ENCODE measurements at regions not wholly inside any gene's neighbourhood (a gene's known extent, or its start where the extent isn't known, plus 50 kb on each side); places are given as distances from the start of the nearest gene placed in this dataset.
"Not testable (repeated sequence)": the region's sequence is repeated elsewhere in the genome, so short reads cannot be mapped to it uniquely, and the experiment has no call there.

- DNase-seq: no peak
These were observed 564.5 kb upstream of the CNTN5 start for GRCh38 chr11:98456308-98456680.

- no peak for DNase-seq
These were observed 525.7 kb upstream of the CNTN5 start for GRCh38 chr11:98495016-98495415.

- no peak for DNase-seq
These were observed 525.1 kb upstream of the CNTN5 start for GRCh38 chr11:98495601-98496000.

GRCh38 chr11:98507208-98507607, 513.5 kb upstream of the CNTN5 start:
- no peak for DNase-seq

DNA sequence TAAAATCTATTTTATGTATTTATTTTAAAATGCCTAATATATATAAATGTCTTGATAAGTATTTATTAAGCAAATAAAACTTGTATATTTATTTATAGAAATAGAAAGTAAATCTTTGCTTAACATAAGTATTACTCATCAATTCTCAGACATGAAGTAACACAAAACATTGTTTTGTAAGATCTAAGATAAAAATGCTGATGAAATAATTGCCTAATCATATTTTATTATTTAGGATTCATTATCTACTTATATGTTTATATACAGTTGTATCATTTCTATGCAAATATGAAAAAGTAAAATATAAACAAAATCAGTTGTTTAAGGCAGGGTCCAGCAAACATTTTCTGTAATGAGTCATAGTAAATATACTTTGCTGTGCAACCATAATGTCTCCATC, 507.8 kb upstream of the CNTN5 start:
- no peak for DNase-seq

DNA sequence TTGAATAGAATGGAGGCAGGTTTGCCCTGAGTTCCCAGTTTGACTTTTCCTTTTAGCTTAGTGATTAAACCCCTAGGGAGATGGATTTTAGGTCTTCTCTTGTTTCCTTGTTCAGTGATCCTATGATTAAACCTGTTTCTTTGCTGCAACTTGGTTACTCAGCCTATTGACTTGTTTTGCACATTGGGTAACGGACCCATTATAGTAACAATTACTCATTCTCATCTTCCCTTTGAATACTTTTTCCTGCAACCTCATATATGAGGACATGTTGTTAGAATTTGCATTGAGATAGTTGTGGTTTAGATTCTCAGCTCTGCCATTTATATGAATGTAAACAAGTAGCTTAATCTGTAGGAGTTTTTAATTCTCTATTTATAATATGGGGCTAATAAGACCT, 489.2 kb upstream of the CNTN5 start:
- no peak for DNase-seq

DNA sequence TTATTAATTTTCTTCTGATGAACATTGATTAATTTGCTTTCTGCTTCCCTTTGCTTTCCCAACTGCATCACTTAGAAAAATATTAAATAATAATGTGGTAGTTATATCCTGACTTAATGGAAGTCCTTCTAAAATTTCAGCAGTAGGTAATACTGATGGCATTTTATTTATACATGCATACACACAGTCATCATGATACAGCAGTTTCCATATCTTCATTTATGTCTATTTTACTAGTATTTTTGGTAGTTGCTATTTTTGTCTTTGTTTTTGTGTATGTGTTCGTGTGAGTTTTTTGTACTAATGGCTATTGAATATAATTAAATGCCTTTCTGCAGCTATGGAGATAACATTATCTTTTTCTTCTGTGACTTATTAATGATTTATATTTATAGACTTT, 484.7 kb upstream of the CNTN5 start:
- no peak for DNase-seq

DNA sequence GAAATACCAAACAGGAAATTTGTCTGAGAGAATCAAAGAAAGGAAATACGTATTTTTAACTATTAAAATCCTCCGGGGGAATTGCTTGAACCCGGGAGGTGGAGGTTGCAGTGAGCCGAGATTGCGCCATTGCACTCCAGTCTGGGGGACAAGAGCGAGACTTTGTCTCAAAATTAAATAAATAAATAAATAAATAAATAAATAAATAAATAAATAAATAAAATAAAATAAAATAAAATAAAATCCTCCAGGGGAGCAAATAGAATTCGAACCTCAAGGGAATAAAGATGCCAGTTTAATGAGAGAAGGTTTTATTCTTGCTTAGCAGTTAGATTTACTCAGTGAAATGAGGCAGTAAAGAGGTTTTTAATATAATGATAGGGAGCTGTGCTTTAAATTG, 482.4 kb upstream of the CNTN5 start:
- not testable (repeated sequence) for DNase-seq

- DNase-seq: no peak
These were observed 475.1 kb upstream of the CNTN5 start for GRCh38 chr11:98545544-98546175.

- DNase-seq: no peak
These were observed 471.2 kb upstream of the CNTN5 start for GRCh38 chr11:98549571-98549970.

DNA sequence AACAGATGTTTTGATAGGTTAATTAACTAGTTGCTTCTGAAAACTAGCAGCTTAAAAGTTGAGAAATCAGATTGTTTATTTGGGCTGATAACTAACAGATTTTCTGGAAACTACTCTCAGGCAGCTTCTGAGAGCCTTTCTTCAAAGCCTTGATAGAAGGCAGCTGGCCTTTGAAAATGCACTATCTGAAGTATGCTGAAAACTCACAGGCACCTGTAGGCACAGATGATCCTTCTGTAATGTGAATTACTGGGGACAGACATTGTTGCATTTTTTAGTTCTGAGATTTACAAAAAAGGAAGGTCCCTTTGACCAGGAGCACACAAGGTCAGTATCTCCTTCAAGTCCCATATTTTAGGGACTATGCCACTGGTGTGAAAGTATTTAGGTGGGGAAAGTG, 460.8 kb upstream of the CNTN5 start:
- no peak for DNase-seq

DNA sequence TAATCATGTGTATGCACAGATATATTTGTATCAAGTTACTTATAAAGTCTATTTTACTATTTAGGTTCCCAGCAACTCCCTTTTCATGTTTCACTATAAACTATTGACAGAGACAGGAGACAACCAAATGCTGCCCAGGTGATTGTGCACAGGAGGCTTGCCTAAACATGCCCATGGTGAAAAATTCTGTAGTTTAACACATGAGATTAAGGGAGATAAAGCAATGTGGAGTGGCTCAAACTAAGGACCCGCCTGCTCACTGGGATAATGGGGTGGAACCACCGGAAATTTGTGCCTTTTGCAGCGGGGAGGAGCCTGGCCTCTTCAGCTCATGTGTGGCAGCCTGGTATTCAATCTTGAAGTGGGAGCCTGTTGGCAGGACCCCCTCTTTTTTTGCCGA, 459.5 kb upstream of the CNTN5 start:
- DNase-seq: no peak

- DNase-seq: no peak
These were observed 458.8 kb upstream of the CNTN5 start for GRCh38 chr11:98561877-98562395.

DNA sequence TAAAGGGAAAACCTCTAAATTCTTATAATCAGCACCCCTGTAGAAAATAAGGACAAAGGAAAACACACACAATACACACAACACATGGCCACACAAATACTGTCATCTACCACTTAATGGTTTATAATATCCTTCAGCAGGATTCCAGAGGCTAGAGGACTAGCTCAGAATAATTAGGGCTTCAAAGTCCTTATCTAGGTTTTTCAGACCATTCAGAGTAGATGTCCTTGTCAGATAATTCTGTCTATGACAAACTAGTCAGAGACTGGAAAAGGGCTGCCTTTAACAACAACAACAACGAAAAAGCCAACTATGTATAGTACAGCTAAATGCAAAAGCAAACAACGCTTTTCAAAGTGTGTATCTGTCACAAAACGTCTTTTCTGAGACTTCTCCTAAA, 456.5 kb upstream of the CNTN5 start:
- peak; percentile 46 for DNase-seq

GRCh38 chr11:98564881-98565280, 455.9 kb upstream of the CNTN5 start:
- peak; percentile 77 for DNase-seq

DNA sequence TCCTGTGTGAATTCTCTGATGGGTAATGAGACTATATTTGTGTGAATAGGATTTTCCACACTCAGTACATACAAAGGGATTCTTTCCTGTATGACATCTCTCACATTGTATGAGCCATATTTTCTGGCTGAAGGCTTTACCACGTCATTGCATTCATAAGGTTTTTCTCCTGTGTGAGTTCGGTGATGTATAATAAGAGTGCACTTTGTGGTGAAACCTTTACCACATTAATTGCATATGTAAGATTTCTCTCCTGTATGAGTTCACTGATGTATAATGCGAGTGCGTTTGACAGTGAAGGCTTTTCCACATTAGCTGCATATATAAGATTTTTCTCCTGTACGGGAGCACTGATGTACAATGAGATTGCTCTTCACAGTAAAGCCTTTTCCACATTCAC, 455.4 kb upstream of the CNTN5 start:
- DNase-seq: no peak

GRCh38 chr11:98566978-98567377, 453.8 kb upstream of the CNTN5 start:
- no peak for DNase-seq

GRCh38 chr11:98568013-98568412, 452.7 kb upstream of the CNTN5 start:
- no peak for DNase-seq

GRCh38 chr11:98572941-98573340, 447.8 kb upstream of the CNTN5 start:
- DNase-seq: no peak

GRCh38 chr11:98587884-98588283, 432.9 kb upstream of the CNTN5 start:
- no peak for DNase-seq

DNA sequence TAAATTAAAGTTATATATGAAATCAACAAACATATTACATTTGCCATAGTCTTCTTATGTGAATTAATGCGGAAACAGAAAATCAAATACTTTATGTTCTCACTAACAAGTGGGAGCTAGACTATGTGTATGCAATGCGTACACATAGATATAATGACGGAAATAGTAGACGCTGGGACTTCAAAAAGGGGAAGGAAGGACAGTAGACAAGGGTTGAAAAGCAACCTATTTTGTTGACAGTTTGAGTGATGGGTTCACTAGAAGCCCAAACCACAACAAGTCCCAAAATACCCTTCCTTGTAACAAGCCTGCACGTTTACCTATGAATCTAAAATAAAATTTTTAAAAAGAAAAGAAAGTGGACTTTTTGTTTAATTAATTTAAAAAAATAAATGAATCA, 430.8 kb upstream of the CNTN5 start:
- no peak for DNase-seq

DNA sequence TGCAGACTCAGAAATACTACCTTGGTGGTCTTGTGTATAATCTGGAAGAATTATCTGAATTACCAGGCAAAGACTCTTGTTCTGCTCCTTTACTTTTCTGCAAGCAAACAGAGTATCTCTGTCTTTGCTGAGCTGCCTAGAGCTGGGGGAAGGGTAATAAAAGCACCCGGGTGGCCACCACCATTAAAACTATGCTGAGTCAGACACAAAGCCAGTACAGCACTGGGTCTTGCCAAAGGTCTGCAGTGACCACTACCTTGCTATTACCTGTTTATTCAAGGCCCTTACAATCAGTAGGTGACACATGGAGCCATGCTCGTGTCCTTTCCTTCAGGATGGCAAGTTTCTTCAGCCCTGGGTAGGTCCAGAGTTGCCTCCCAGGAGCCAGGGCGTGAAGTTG, 420.6 kb upstream of the CNTN5 start:
- no peak for DNase-seq

DNA sequence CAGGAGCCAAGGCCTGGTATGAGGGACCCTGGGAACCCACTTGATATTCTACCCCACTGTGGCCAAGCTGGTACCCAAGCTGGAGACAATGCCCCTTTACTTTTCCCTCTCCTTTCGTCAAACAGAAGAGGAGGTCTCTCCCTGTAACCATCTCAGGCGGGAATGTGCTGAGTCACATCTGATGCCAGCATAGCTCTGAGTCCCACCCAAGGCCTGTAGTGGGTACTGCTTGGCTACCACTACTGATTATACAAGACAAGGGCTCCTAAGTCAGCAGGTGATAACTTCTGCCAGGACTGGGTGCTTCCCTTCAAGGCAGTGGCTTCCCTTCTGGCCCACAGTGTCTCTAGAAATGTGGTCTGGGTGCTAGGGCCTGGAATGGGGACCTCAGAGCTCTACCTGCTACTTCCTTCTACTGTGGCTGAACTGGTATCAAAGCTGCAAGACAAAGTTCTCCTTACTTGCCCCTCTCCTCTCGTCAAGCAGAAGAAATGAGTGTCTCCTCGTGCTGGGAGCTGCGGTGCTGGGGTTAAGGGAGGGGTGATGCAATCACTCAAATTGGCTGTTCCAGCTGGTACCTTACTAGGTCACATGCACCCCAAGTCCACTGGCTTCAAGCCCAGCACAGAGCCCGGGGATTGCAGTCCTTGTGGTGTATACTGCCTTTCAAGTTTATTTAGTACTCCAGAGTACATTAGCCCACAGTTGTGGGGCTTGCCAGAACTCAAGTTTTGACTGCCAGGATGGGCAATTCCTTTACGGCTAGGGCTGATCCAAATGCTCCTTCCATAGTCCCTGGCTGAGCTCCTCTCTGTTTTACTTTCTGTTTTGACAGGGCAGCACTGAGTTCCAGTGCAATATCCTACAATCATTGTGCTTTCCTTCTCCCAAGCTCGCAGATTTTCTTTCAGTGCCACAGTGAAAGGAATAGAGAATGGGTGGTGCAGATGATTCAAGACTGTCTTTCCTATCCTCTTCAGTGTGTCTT, 419.7 kb upstream of the CNTN5 start:
- no peak for DNase-seq

DNA sequence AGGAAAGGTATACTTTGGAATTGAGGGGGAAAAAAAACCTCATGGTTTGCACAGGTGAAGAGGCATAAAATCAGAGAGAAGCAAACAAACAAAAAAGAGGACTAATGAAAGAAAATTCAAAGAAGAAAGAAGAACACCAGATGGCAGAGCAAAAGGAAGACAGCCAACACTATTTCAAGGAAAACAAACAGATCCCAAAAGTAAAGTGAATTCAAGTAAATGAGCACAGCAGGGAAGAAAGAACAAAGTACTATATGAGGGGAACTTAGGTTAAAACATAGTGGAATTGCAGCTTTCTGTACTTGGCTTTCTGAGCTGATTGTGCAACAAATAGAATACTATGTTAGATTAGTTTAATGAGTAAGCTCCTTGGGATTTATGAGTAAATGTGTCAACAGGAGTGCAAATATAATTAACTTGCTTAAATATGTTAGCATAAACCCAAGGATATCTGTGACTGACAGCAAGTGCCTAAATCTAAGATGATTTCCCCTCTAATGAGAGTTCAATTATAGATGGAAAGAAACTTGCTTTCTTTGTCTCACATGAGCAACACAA, 404.6 kb upstream of the CNTN5 start:
- DNase-seq: no peak
